Putamen (tissue), 1 donor: ENCODE measurements at regions not wholly inside any gene's neighbourhood (a gene's known extent, or its start where the extent isn't known, plus 50 kb on each side); places are given as distances from the start of the nearest gene placed in this dataset.
A peak's percentile ranks its signal among the peaks of the same experiment; 100 is the strongest.
"Not testable (repeated sequence)": the region's sequence is repeated elsewhere in the genome, so short reads cannot be mapped to it uniquely, and the experiment has no call there.

Experiments
- DNase-seq: peaks from one replicate; pipeline ENCODE4 v3.0.0-alpha.2; 2016; ENCODE audit warnings: low spot score

- DNase-seq: no peak
These were observed 742.5 kb downstream of the ETS1 start for GRCh38 chr11:127844876-127845275.

DNA sequence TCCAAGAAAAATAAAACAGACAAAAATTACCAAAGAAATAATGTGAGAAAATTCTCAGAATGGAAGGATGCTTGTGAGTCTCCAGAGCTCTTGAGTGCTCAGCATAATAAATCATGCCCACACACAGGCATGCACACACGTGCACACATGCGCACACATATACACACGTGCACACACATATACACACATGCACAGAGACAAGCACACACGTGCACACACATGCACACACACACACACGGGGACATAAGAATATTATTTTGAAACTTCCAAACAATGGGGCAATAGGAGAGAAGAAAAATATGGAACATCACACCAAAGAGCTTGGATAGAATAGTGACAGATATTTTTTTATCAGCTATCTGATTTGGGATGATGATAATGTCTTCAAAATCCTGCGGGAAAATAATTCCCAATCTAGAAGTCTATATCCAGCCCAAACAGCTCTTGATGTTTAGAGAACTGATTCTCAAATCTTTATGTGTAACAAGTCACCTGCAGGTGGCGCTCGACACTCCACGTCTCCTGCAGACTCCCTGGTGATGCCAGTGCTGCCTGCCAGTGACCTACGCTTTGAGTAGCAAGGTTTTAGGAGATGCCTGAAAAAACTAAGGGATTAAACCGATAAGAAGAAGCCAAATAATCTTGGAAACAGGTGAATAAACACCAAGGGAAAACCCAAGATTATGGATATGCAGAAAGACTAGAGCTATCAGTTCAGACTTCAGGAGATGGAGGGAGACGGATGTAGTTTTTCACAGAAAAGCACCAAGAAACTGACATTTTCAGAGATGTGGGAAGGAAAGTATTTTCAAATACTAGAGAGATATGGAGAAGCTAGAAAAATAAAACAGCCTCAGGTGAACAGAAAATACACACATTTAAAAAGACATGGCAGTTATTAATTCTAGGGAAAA lies 743.6 kb downstream of the ETS1 start:
- DNase-seq: peak; percentile 58

- peak; percentile 50 for DNase-seq
These were observed 762.2 kb downstream of the ETS1 start for GRCh38 chr11:127825183-127825582.

- DNase-seq: no peak
These were observed 768.7 kb downstream of the ETS1 start for GRCh38 chr11:127818625-127819024.

DNA sequence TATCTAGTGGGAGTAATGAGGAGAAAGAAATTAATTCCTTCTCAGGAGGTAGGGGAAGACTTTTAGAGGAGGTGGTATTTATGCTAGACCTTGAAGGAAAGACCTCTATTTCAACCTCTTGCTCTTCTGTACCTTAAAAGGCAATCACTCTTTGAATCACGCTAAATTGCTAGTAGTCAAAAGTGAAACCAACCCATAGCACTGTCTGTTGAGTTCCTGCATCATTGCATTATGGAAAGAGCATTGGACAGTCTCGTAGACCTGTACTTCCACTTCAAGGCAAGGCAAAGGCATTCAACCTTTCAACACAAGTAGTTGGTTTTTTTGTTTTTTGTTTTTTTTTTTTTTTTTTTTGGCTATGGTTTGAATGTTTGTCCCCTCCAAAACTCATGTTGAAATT lies 770.4 kb downstream of the ETS1 start:
- no peak for DNase-seq

- DNase-seq: no peak
These were observed 772.0 kb downstream of the ETS1 start for GRCh38 chr11:127815331-127815730.

- DNase-seq: no peak
These were observed 780.9 kb downstream of the ETS1 start for GRCh38 chr11:127806501-127806900.

DNA sequence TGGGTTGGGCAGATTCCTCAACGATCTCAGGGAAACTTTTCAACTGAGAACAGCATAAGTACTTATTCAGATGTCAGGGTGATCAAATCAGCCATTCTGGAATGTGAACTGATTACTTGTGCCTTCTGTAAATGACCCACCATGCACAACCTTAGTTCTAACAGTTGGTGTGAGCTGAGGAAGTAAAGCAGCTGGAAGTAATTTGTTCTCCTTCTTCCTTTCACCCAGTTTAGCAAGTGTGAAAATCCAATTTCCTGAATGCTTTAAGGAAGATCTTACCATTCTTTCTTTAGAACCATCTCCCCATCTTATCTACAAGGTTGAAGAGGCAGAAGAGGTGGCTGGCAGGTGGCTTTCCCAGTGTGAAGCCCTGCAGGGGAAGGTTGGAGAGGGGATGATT lies 781.6 kb downstream of the ETS1 start:
- DNase-seq: no peak

- no peak for DNase-seq
These were observed 782.5 kb downstream of the ETS1 start for GRCh38 chr11:127804747-127805400.

DNA sequence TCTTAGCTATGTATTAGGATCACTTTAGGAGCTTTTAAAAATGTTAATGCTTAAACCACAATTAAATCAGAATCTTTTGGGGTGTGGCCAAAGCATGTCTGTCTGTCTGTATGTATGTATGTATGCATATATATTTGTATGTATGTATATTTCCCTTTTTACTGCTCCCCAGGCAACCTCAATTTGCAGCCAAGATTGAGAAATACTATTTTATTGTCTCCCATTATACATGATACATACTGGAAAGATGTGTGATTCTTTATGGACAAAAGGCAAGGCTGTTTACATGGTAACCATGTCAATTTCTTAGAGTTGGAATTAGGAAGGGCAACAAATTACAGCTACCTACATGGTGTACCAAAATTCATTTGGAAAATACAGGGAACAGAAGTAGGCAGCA lies 783.6 kb downstream of the ETS1 start:
- DNase-seq: no peak

GRCh38 chr11:127800989-127801688 lies 786.2 kb downstream of the ETS1 start:
- no peak for DNase-seq

GRCh38 chr11:127795326-127795725 lies 792.0 kb downstream of the ETS1 start:
- no peak for DNase-seq

- DNase-seq: no peak
These were observed 791.3 kb upstream of the KIRREL3 start for GRCh38 chr11:127791844-127792243.

DNA sequence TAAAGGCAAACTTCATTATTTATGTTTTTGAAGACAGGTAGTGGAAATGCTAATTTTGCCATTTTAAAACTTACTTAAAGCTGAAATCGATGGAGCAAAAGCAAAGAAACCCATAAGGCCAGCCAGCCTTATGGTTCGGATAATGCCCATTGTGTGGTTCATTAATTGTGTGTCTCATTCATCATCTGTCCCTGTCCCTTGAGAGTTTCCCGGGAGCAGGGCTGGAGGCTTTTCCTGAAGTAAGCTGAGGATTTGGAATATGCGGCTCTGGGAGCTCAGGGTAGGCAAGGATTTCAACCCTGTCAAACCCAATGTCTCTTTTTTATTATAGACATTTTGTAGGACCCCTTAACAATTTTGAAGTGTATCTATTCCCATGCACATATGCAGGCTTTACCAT lies 790.0 kb upstream of the KIRREL3 start:
- DNase-seq: no peak

DNA sequence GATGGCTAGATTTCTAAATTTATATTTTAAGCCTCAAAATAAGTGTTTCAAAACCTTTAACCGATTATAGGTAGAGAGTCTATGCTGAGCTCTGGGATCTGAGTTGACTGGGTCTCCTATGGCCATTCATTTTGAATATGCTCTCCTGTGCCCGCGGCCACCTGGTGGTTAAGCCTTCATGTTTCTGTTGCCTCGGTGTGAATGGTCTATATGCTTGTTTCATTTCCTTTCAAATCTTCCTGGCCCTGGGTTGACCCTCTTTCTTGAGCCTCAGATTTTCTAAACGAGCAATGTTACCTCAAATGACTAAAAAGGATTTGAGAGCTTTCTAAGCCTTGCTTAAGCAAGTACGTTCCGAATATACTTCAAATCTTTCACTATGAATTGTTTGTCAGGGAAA lies 789.4 kb upstream of the KIRREL3 start:
- DNase-seq: no peak

GRCh38 chr11:127772938-127773337 lies 772.4 kb upstream of the KIRREL3 start:
- DNase-seq: not testable (repeated sequence)

GRCh38 chr11:127768931-127769330 lies 768.4 kb upstream of the KIRREL3 start:
- DNase-seq: not testable (repeated sequence)

DNA sequence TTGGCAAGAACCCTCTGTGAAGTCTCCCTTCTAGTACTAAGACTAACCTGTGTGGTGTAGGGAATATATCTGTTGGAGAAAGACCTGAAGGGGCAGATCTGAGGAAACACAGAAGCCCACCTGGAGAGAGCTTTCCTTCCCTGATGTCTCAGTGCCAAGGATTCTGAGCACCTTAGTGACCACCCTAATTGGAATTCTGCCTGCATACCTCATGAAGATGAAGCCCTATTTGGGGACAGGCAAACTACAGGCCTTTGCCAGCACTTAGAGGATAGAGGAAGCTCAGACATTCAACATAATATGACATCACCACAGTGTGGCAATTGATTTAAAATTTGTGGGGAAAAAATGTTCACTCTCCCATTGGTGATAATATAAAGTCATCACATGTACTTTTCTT lies 766.2 kb upstream of the KIRREL3 start:
- no peak for DNase-seq

DNA sequence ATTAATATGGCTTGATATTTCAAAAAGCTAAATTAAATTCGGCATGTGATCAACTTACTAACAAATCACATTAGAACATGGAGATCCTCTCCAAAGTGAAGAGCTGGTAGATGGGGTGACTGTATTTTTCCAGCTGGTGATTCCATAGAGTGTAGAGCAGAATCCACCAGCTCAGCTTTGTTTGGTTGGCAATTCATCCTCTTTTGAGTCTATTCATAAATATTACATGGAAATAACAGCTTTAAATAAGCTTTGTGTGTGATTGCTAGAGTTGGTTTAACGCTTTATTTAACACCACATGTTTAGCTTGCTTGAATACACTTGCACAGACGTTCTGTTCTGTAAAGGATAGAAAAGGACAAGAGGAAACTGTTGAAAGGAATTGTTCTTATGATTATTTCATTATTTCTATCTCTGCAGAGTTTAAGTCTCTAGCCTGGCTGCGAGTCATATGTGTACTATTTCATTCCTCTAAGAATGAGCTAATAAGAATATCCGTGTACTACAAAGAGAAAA lies 738.3 kb upstream of the KIRREL3 start:
- DNase-seq: no peak

DNA sequence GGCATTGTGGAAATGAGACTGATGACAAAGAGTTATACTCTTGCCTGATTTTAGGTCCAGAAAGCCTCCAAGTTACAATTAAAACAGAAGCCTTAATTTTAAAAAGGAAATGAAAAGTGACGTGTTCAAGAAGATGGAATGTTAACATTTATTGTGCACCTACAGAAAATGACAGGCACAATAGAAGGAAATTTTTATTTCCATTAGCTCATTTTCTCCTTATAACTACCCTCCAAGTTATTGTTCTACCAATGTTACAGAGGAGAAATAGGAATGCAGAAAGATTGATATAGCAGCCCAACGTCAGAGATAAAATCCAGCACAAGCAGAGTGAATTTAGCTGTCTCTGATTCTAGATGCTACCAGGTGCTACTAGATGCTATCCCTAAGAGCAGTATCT lies 736.9 kb upstream of the KIRREL3 start:
- no peak for DNase-seq

GRCh38 chr11:127733552-127733951 lies 733.0 kb upstream of the KIRREL3 start:
- peak; percentile 24 for DNase-seq

DNA sequence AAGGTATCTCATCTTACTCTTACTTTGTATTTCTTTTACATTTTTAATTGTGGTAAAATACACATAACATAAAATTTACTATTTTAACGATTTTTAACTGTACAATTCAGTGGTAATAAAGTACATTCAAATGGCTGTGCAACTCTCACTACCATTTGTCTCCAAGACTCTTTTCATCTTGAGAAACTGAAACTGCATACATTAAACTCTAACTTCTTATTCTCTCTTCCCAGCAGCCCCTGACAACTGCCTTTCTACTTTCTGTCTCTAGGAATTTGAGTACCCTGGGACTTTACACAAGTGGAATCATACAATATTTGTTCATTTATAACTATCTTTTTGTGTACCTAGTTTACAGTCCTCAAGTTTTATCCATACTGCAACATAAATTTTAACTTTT lies 725.8 kb upstream of the KIRREL3 start:
- no peak for DNase-seq

DNA sequence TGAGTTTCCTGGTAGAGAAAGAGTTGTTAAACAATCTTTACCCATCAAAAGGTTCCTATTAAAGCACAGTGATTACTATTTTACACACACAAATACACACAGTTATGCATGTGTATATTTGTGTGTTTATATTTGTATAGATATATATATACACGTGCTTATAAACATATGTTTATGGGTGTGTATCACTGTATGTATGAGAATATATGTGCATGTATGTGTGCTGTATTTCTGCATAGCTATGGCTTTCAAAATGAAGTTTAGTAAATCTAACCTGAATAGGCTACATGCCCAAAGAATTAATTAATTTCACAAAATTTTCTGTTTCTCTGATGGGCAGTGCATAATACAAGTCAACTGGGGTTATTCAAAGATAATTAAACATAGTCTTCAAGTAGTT lies 723.1 kb upstream of the KIRREL3 start:
- no peak for DNase-seq
